BLaER1 treated with 17β-estradiol and CSF1 and Interleukin-3, amounts not matched to agents 10 nM and 100 nM (cell line): ENCODE measurements at regions not wholly inside any gene's neighbourhood (a gene's known extent, or its start where the extent isn't known, plus 50 kb on each side); places are given as distances from the start of the nearest gene placed in this dataset.

Source experiments
- H3K27ac ChIP-seq, 11 experiments: shearing (Covaris generic); formaldehyde crosslinking; 2 replicates each; pipeline ENCODE4 v1.8.1; 2022
- H3K27me3 ChIP-seq, 11 experiments: shearing (Covaris generic); formaldehyde crosslinking; 2 replicates each; pipeline ENCODE4 v1.8.1; 2022
- H3K36me3 ChIP-seq, 11 experiments: shearing (Covaris generic); formaldehyde crosslinking; 2 replicates each; pipeline ENCODE4 v1.8.1; 2022
- H3K4me1 ChIP-seq, 10 experiments: shearing (Covaris generic); formaldehyde crosslinking; 2 replicates each; pipeline ENCODE4 v1.8.1; 2022
- H3K4me2 ChIP-seq, 11 experiments: shearing (Covaris generic); formaldehyde crosslinking; 2 replicates each; pipeline ENCODE4 v1.8.1; 2022
- H3K4me3 ChIP-seq, 10 experiments: shearing (Covaris generic); formaldehyde crosslinking; 2 replicates each; pipeline ENCODE4 v1.8.1; 2022
- H3K9ac ChIP-seq, 11 experiments: shearing (Covaris generic); formaldehyde crosslinking; 2 replicates each; pipeline ENCODE4 v1.8.1; 2022
- H3K9me3 ChIP-seq, 11 experiments: shearing (Covaris generic); formaldehyde crosslinking; replicated peaks in 1 of 11; 2 replicates each; pipeline ENCODE4 v1.8.1; 2022
- H4K20me1 ChIP-seq, 11 experiments: shearing (Covaris generic); formaldehyde crosslinking; 2 replicates each; pipeline ENCODE4 v1.8.1; 2022
- Cebpa-rat ChIP-seq, 11 experiments: shearing (Covaris generic); IDR thresholded peaks; 2 replicates each; pipeline ENCODE4 v1.8.1; 2022

GRCh38 chr4:136198358-136198757, 1333.9 kb downstream of the PCDH18 start:
- no peaks in the 10 kb centered on the region for H3K4me1 ChIP-seq
- H3K9ac ChIP-seq, result no peak overlapping the region
- TF ChIP-seq Cebpa-rat (IDR thresholded peaks at IDR 0.05), result no peak
- no peak overlapping the region for H3K27ac ChIP-seq
- no peaks in the 10 kb centered on the region for H3K9me3 ChIP-seq
- no peaks in the 10 kb centered on the region for H3K27me3 ChIP-seq
- no peak overlapping the region for H3K4me3 ChIP-seq
- no peak overlapping the region for H3K4me2 ChIP-seq
- no peaks in the 10 kb centered on the region for H3K36me3 ChIP-seq
- no peaks in the 10 kb centered on the region for H4K20me1 ChIP-seq

- Histone ChIP-seq H3K9ac (no peak overlapping the region), H3K4me1 (no peaks in the 10 kb centered on the region), H3K27ac (no peak overlapping the region), H3K36me3 (no peaks in the 10 kb centered on the region), H4K20me1 (no peaks in the 10 kb centered on the region), H3K4me2 (no peak overlapping the region), H3K27me3 (no peaks in the 10 kb centered on the region), H3K4me3 (no peak overlapping the region), H3K9me3 (no peaks in the 10 kb centered on the region)
- TF ChIP-seq Cebpa-rat (IDR thresholded peaks at IDR 0.05), result no peak
Observed at GRCh38 chr4:136194962-136195361, 1337.3 kb downstream of the PCDH18 start.

GRCh38 chr4:136186650-136187049, 1345.6 kb downstream of the PCDH18 start:
- H3K9me3 ChIP-seq, result no peaks in the 10 kb centered on the region
- no peaks in the 10 kb centered on the region for H4K20me1 ChIP-seq
- no peak overlapping the region for H3K4me3 ChIP-seq
- H3K36me3 ChIP-seq, result no peaks in the 10 kb centered on the region
- H3K27me3 ChIP-seq, result no peaks in the 10 kb centered on the region
- H3K27ac ChIP-seq, result no peak overlapping the region
- no peak for TF ChIP-seq Cebpa-rat (IDR thresholded peaks at IDR 0.05)
- no peak overlapping the region for H3K4me2 ChIP-seq
- H3K9ac ChIP-seq, result no peak overlapping the region
- no peaks in the 10 kb centered on the region for H3K4me1 ChIP-seq

GRCh38 chr4:136183513-136183912, 1348.8 kb downstream of the PCDH18 start:
- TF ChIP-seq Cebpa-rat (IDR thresholded peaks at IDR 0.05), result no peak
- Histone ChIP-seq H3K9ac (no peak overlapping the region), H3K4me1 (no peaks in the 10 kb centered on the region), H3K4me3 (no peak overlapping the region), H3K9me3 (0 out of 22 replicates have a peak, but pooled peaks cover 0 to 6% (median 0%) of the 10 kb centered on the region in 11 experiments), H3K27ac (no peak overlapping the region), H3K36me3 (no peaks in the 10 kb centered on the region), H4K20me1 (no peaks in the 10 kb centered on the region), H3K27me3 (no peaks in the 10 kb centered on the region), H3K4me2 (no peak overlapping the region)

- peaks cover under 1 to 10% (median 7%) of the 10 kb centered on the region in 11 experiments; a peak in 21 of 22 replicates for H3K9me3 ChIP-seq
- no peaks in the 10 kb centered on the region for H3K27me3 ChIP-seq
- no peak overlapping the region for H3K4me3 ChIP-seq
- H3K27ac ChIP-seq, result no peak overlapping the region
- TF ChIP-seq Cebpa-rat (IDR thresholded peaks at IDR 0.05), result no peak
- no peaks in the 10 kb centered on the region for H3K36me3 ChIP-seq
- H3K9ac ChIP-seq, result no peak overlapping the region
- no peaks in the 10 kb centered on the region for H4K20me1 ChIP-seq
- no peaks in the 10 kb centered on the region for H3K4me1 ChIP-seq
- no peak overlapping the region for H3K4me2 ChIP-seq
Observed at GRCh38 chr4:136156947-136157346, 1375.3 kb downstream of the PCDH18 start.

DNA sequence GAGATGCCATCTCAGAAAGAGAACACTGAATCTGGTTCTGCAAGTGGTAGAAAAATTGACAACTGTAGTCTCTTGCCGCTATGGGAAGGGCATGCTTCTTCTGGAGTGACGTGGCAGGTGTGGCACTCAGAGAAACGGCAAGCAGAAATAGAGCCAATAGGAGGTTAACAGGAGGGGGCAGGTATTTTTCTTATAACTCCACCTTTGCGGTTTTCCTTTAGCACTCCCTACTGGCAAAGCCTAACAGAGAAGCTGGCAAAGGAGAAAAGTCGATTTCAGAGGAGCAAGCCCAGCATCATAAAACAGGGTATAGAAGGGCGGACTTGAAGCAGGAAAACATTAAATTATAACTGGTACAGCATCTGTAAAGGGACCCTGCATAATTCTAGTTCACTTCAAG, 1382.2 kb downstream of the PCDH18 start:
- no peak overlapping the region for H3K9ac ChIP-seq
- peaks cover 12 to 27% (median 18%) of the 10 kb centered on the region in 11 experiments for H3K9me3 ChIP-seq
- no peak overlapping the region for H3K27ac ChIP-seq
- no peak overlapping the region for H3K4me3 ChIP-seq
- peaks cover 0 to 5% (median 0%) of the 10 kb centered on the region in 10 experiments; a peak in 3 of 20 replicates for H3K4me1 ChIP-seq
- H3K36me3 ChIP-seq, result no peaks in the 10 kb centered on the region; a peak in 2 of 22 replicates
- H4K20me1 ChIP-seq, result no peaks in the 10 kb centered on the region
- TF ChIP-seq Cebpa-rat (IDR thresholded peaks at IDR 0.05), result no peak
- peak overlapping the region in 1 of 11 experiments; percentile 14; a peak in 1 of 22 replicates for H3K4me2 ChIP-seq
- no peaks in the 10 kb centered on the region for H3K27me3 ChIP-seq

GRCh38 chr4:136136601-136137000, 1395.7 kb downstream of the PCDH18 start:
- H3K36me3 ChIP-seq, result no peaks in the 10 kb centered on the region
- no peaks in the 10 kb centered on the region for H3K27me3 ChIP-seq

DNA sequence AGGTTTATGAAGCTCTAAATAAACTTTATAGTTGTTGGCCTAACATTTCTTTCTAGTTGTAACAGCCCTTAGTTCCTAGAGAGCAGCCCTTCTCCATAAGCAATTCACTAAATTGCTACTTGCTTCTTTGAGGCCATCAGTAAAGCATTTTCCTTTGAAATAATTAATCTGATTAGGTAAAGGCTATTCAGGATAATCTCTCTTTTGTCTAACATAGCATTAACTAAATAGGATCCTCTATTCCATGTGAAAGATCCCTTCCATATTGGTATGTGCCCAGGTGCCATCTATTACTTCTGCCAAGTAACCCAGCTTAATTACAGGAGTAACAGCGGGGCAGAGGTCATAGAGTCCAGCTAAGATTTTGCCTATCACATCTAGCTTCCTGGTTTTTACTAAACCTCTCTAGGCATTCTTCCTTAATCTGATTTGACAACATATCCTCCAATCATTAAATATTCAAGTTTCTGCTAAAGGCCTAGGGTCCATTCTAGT, 1408.0 kb downstream of the PCDH18 start:
- Histone ChIP-seq H3K4me3 (no peak overlapping the region), H3K4me1 (peaks cover 0 to 6% (median 0%) of the 10 kb centered on the region in 10 experiments; a peak in 1 of 20 replicates), H3K4me2 (no peak overlapping the region), H3K9me3 (peaks cover 0 to 6% (median 0%) of the 10 kb centered on the region in 11 experiments; a peak in 1 of 22 replicates), H3K27me3 (no peaks in the 10 kb centered on the region), H4K20me1 (no peaks in the 10 kb centered on the region), H3K9ac (no peak overlapping the region), H3K36me3 (no peaks in the 10 kb centered on the region), H3K27ac (no peak overlapping the region)
- TF ChIP-seq Cebpa-rat (IDR thresholded peaks at IDR 0.05), result no peak

More at GRCh38 chr4:136136601-136137000, 1395.7 kb downstream of the PCDH18 start:
- no peaks in the 10 kb centered on the region for H3K9me3 ChIP-seq
- H3K9ac ChIP-seq, result no peak overlapping the region
- no peak overlapping the region for H3K4me3 ChIP-seq
- peaks cover 0 to 4% (median 0%) of the 10 kb centered on the region in 10 experiments; a peak in 1 of 20 replicates for H3K4me1 ChIP-seq
- no peak overlapping the region for H3K27ac ChIP-seq
- H3K4me2 ChIP-seq, result no peak overlapping the region
- H4K20me1 ChIP-seq, result no peaks in the 10 kb centered on the region
- no peak for TF ChIP-seq Cebpa-rat (IDR thresholded peaks at IDR 0.05)

DNA sequence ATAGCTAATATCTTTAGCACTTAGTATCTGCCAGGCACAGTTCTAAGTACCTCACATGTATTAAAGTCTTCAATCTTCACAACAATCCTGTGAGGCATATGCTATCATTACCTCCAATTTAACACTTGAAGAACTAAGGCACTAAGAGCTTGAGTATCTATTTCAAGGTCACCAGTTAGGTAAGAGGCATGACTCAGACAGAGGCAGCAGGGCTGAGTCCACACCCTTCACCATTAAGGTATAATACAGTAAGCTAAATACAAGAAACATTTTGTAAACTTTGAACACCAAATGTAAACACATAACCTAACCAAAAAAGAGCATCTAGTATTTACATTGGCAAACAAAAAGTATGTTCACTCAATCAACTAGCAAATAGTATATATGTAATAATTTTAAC, 1410.9 kb downstream of the PCDH18 start:
- Histone ChIP-seq H3K27ac (no peak overlapping the region), H3K36me3 (no peaks in the 10 kb centered on the region), H3K4me3 (no peak overlapping the region), H3K9ac (no peak overlapping the region), H3K4me2 (no peak overlapping the region), H4K20me1 (no peaks in the 10 kb centered on the region), H3K27me3 (no peaks in the 10 kb centered on the region), H3K4me1 (peaks cover 0 to 17% (median 5%) of the 10 kb centered on the region in 10 experiments; a peak in 9 of 20 replicates), H3K9me3 (no peaks in the 10 kb centered on the region)
- TF ChIP-seq Cebpa-rat (IDR thresholded peaks at IDR 0.05), result no peak

DNA sequence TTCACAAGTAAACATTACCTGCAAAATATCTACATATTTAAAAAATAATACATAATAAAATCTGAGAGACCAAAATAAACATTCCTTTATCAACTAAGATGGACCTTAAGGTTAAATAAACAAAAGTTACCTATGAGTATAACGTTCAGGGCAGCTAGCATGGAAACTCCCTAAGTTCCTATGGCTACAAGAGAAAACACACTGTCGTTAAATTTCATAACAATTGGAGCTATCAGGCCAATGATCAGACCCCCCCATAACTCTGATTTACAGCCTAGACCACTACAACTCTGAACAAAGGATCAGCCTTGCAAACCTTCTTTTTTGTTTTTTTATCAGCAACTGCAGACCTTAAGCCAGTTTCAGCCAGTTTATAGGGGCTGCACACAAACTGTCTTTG, 1418.4 kb downstream of the PCDH18 start:
- Histone ChIP-seq H3K27ac (no peak overlapping the region), H3K9me3 (no peaks in the 10 kb centered on the region), H3K36me3 (no peaks in the 10 kb centered on the region), H3K4me2 (no peak overlapping the region), H4K20me1 (no peaks in the 10 kb centered on the region), H3K4me3 (no peak overlapping the region), H3K9ac (no peak overlapping the region), H3K4me1 (peaks cover 0 to 25% (median 11%) of the 10 kb centered on the region in 10 experiments; a peak in 10 of 20 replicates), H3K27me3 (no peaks in the 10 kb centered on the region)
- no peak for TF ChIP-seq Cebpa-rat (IDR thresholded peaks at IDR 0.05)
